ENCODE measurements at regions not wholly inside any gene's neighbourhood (a gene's known extent, or its start where the extent isn't known, plus 50 kb on each side); places are given as distances from the start of the nearest gene placed in this dataset.

- TF ChIP-seq, protein P1, sequence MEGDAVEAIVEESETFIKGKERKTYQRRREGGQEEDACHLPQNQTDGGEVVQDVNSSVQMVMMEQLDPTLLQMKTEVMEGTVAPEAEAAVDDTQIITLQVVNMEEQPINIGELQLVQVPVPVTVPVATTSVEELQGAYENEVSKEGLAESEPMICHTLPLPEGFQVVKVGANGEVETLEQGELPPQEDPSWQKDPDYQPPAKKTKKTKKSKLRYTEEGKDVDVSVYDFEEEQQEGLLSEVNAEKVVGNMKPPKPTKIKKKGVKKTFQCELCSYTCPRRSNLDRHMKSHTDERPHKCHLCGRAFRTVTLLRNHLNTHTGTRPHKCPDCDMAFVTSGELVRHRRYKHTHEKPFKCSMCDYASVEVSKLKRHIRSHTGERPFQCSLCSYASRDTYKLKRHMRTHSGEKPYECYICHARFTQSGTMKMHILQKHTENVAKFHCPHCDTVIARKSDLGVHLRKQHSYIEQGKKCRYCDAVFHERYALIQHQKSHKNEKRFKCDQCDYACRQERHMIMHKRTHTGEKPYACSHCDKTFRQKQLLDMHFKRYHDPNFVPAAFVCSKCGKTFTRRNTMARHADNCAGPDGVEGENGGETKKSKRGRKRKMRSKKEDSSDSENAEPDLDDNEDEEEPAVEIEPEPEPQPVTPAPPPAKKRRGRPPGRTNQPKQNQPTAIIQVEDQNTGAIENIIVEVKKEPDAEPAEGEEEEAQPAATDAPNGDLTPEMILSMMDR (IDR thresholded peaks at IDR 0.05) = no peak
- TF ChIP-seq POLR2A (IDR thresholded peaks at IDR 0.05) = no peak
Measured at GRCh38 chr10:71052708-71053107, 159.7 kb upstream of the UNC5B start.
